GM15510 (cell line): ENCODE measurements at regions not wholly inside any gene's neighbourhood (a gene's known extent, or its start where the extent isn't known, plus 50 kb on each side); places are given as distances from the start of the nearest gene placed in this dataset.

Source experiments
- POLR2A ChIP-seq: IDR thresholded peaks from 3 replicates; pipeline ENCODE4 v1.6.1; 2011; ENCODE audit warnings: borderline replicate concordance; ENCODE audit not compliant: insufficient read length; ENCODE audit errors: extremely low read depth

DNA sequence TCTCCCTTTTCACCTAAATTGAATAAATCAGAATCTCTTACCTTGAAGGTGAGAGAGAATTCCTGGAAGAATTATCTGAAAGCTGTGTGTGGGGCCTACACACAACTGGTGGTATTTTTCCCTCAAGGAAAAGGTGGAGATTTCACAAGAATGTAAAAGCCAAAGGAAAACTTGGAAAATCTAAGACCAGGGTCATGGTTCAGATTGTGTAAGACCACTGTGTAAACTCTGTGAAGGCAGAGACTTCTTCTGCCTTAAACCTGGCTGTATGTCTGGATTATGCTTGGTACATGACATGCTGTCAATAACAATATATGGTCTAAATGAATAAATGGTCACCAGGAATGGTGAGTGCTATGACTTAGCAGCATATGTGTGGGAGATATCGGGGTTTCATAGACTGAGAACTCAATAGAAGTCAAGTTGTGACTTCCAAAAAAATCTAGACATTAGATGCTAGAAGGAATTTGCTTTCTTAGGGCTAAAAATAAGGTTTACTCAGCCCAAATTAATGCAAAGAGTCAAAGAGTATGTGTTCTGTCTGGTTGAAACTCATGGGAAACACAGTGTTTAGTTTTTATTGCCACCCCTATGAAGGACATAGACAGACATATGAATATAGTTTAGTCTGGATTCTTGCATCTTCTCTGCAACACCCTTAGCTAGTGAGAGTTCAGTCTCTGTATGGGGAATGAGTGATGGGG is 163.7 kb downstream of the SNAPC1 start:
- TF ChIP-seq POLR2A: no peak

DNA sequence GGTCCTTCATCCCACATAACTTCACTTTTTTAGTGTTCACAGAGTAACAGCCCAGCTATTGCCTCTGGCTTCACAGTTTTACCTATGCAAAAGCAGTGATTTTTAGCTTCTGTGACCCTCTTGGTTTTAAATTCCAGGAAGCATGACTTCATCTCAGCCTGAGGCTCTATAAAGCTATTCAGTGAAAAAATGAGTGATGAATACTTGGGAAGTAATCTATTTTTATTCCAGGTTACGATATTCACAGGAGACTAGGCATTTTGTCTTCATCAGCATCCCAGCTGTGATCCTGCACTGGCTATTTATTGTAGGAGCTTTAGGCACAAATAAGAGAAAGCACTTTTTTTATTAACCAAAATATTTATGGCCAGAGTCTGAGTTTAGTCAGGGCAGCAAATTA is 164.8 kb downstream of the SNAPC1 start:
- TF ChIP-seq POLR2A: no peak

DNA sequence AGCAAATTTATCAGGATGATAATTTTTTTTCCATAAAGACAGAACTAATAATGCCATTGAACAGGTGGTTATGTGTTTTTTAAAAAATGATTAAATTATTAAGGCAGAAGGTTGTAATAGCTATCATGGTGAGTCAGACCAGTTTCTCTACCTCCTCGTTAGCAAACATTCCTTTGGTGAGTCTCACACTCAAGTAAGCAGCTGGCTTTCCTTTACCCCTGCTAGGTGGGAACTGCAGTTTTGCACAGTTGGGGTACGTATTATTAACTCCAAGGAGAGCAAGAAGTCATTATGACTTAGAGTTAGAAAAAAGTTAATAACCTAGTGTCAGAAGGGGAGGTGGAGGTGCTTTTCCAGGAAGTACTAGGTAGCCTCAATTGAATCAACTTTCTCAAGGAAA is 165.3 kb downstream of the SNAPC1 start:
- no peak for TF ChIP-seq POLR2A

DNA sequence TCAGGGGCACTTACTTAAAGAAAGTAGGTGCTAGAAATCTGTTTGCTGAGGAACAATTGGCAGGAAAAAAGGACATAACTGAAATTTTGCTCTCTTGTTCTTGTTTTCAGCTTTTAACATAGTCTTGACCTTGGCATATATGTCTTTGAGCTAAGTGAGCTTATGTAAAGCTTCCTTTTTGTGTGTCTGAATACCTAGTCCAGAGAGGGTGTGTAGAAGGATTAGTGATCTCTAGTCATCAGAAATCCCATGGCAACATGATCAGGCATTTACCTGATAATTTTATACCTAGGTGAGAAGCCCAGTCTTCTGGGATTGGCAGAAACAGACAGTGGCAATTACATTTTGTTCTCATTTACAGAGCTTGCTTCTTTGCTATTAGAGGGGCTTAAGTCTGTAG is 166.1 kb downstream of the SNAPC1 start:
- TF ChIP-seq POLR2A: no peak

DNA sequence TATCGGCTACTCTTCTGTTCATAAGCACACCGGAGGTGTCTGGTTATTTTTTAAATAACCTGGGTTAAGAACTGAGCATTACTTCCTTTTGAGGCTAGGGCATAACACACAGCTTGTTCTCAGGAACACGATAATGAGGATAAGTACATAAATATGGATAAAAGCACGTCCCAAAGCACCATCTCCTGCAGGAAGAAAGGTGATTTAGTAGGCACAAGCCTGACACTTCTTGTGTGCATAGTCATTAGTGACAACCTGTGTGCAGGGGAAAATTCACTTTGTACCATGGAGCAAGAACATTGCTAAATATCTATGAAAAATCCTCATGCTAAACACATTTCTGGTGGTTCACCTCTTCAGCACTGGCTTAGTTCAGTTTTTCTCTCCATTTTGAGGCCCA is 166.5 kb downstream of the SNAPC1 start:
- no peak for TF ChIP-seq POLR2A

DNA sequence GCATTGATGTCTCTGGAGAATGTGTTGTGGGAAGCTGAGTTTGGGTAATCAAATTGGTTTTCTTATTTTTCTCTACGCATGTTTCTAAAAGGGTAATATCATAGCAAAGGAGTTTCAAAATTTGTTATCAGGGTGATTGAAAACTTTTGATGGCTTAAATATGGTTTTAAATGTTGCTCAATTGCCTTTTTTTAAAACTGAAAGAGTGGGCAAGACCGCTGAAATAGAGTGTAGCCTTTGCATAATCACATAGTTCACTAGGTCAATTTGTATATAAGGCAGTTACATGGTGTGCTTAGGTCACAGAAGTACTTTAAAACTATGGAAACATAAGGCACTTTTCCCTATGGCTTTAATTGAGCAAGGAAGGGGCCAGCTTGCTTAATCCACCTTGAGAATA is 167.4 kb downstream of the SNAPC1 start:
- no peak for TF ChIP-seq POLR2A

DNA sequence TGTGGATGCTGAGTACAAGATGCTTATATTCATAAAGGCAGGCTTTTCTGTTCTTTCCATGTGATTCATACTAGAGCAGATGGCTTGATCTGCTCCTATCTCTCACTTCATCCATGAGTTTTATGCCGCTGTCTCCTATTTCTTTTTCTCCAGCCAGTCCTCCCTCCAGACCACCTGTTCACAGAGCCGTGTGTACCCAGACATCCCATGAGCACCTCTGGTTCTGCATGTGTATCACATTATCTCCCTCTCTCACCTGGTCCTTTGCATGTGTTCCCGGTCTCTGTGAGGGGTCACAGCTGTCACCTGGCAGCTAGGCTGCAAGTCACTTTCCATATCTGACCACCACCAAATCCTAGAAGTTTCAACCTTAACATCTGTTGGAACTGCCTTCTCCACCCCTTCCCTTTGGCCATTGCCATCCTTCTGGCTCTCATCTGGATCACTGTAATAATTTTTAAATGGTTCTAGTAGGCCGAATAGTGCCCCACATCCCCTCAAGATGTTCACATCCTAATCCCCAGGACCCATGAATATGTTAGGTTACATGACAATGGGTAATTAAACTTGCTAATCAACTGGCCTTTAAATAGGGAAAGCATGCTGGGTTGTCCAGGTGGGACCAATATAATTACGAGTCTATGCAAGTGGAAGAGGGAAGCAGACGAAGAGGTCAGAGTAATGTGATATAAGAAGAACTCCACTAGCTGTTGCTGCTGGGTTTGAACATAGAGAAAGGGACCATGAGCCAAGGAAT is 168.1 kb downstream of the SNAPC1 start:
- TF ChIP-seq POLR2A: no peak

DNA sequence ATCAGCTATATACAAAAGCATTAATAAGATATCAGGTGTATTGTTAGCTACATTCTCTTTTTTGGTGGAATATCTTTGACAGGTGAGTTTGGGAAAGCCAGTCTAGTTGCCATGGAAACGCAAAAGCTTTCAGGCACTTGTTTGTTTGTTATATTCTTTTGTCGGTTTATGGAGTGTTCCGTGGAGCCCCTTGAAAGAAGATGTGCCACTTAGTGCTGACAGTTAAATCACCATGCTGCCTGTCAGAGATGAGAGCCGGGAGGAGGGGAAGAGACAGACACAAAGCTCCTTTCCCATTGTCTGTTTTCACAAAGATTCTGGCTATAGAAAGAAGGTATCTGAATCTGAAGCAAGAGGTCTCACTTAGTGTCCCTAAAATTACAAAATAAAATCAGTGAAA is 170.8 kb downstream of the SNAPC1 start:
- no peak for TF ChIP-seq POLR2A

DNA sequence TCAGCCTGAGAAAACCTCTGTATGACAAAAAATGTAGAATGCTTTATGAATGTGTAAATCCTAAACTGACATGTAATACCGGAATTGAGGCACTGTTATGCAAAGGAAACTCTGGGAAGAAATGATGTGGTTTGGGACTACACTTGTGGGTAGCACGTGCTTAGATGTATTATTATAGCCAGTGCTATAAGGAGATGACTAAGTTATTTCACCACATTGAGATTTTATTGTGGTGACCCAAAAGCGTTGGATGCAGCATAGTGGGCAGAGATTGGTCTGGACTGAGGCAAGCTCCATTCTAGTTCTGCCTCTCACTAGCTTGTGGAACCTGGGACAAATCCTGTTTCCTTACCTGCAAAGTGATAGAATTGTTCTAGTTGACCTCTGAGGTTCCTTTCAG is 172.2 kb downstream of the SNAPC1 start:
- no peak for TF ChIP-seq POLR2A

DNA sequence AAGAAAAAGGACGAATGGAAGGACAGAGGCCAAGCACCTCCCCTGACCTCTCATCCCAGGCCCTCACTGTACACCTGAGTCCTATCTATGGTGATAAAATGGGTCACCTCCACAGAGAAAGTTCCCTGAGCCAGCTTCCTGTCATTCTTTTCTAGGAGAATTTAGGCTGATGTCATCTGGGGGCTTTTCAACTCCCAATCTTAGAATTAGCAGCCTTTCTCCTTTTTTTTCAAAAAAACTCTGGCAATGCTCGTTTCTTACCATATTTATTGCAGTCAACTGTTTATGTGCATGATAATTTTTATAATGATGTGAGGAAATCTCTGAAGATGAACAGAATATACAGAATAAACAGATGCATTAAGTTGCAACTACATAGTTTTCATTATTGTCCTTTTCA is 177.6 kb downstream of the SNAPC1 start:
- TF ChIP-seq POLR2A: no peak

DNA sequence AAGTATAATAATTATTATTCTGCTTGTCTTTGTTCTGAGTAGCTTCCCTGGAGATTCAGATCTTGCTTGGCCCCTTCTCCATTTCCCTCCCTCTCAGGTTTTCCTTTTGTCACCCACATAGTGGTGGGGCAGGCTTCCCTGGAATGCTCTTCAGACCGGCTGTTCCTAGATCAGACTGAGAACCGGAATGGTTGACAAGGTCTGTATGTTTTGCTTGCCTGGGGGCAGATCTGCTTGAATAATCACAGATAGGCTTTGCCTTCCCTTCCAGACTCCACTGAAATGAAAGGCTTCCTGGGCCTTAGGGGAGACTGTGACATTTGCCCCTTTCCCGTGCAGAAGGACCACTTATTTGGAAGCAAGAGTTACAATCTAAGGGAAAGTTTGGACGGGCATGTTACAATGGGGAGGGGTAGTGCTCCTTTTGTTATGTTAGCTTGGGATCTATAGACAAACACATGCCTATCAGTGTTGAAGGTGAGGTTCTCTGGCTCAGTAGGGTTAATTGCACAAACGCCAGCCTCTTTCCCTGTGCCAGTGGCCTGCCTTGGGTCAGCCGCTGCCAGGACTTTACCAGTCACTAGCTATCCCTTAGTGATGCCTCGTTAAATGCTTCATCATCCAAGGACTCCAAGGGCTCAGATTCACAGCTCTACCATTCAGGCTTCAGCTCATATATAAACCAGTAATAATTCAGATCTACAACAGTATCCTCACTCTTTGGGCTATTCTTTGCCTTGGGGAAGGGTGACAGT is 178.6 kb downstream of the SNAPC1 start:
- no peak for TF ChIP-seq POLR2A

DNA sequence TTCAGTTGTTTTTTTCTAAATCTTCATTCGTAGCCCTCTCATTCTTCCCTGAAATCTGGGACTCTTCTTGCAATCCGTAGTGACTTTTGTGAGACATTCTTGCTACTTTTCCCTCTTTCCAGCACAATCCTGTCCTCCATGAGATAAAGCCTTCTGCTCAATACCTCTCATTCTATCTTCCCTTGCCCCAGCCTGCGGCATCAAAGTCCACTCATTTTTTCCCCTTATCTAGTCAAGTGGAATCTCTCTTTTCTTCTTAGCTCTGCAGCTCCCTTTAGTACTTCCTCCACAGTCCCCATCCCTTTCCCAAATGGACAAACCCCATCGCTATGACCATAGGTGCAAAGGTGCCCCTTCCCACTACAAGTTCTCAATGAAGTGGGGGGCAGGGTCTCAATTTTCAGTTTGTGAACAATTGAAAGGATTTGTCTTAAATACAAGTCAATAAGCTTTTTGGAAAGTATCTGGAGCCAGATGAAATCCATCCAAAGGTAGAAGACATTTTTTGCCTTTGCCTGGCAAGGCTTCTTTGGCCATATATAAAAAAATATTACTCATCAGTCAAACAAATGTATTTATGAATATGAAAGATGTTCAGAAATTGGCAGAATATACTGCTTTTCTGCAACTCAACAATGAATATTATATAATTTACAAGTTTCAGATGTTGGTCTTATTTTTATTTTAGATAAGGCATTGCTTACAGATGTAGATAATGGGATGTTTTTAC is 179.4 kb downstream of the SNAPC1 start:
- no peak for TF ChIP-seq POLR2A

DNA sequence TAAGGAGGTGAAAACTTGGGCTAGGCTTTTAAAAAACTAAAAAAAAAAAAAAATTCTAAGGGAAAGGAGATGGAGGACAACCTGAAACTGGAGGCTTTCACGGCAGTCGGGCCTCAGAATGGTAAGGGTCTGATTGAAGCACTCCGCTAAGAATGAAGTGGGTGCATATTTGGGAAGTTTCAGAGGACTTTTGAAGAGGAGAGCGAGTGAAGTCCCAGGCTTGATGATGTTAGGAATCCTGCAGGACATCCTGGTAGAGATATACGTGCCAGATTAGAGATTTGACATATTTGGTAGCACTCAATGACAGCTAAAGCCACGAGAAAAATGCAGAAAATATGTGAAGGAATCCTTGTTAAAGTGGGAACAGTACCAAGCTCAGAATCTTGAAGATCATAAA is 186.2 kb downstream of the SNAPC1 start:
- no peak for TF ChIP-seq POLR2A

DNA sequence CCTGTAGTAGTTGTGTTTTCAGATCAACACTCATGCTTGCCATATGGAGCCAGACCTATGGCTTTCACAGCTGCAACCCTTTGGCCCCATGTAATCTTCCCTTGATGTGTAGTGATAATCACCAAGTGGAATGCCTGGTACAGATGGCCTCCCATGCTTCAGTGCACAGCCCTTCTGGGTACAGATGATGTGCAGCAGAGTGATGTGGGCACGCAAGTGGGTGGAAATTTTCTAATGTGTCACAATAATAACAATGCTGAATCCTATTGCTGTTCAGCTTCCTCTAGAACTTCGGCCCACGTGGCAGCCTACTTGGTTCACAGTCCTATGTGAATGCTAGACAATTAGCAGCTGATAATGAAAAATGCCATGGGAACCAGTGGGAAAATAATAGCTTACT is 188.1 kb downstream of the SNAPC1 start:
- no peak for TF ChIP-seq POLR2A

DNA sequence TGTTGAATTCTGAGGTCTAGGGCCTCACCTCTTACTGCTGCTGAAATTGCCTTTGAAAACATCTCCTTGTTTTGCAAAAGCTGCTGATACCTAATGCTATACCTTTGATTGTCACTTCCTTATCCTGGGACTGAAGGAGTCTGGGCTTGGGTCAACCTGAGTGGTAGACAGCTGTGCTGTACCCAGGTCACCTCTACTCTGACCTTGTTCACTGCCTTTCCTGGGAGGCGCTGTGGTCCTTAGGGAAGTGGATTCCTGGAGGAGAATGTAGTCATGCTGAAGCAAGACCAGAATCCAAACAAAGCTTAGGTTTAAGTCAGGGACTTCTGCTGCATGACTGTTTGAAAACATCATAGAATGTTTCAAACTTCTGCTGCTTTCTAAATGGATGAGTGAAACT is 191.4 kb downstream of the SNAPC1 start:
- TF ChIP-seq POLR2A: no peak
